OCI-M1 (cell line): ENCODE measurements at regions not wholly inside any gene's neighbourhood (a gene's known extent, or its start where the extent isn't known, plus 50 kb on each side); places are given as distances from the start of the nearest gene placed in this dataset.

Source experiments
- DNase-seq: peaks from one replicate; lab custom pipeline; 2025; lab: John Stamatoyannopoulos, UW

DNA sequence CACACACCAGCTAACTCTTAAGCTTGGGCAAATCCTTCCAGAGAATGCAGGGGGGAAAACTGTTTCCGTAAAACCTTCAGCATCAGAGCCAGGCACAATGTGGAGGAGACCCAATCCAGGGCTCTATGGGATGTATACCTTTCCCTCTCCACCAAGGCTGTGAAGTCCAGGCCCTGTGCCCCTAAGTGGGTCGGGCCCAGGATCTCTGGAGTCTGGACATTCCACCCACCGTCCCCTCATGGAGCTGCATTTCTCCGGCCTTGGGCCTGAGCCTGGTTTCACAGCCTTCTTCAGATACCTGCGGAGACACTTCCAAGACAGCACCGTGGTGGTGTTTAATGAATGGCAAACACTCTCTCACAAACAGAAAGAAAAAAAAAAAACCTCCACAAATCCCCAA is 186.2 kb downstream of the URI1 start:
- no peak for DNase-seq

DNA sequence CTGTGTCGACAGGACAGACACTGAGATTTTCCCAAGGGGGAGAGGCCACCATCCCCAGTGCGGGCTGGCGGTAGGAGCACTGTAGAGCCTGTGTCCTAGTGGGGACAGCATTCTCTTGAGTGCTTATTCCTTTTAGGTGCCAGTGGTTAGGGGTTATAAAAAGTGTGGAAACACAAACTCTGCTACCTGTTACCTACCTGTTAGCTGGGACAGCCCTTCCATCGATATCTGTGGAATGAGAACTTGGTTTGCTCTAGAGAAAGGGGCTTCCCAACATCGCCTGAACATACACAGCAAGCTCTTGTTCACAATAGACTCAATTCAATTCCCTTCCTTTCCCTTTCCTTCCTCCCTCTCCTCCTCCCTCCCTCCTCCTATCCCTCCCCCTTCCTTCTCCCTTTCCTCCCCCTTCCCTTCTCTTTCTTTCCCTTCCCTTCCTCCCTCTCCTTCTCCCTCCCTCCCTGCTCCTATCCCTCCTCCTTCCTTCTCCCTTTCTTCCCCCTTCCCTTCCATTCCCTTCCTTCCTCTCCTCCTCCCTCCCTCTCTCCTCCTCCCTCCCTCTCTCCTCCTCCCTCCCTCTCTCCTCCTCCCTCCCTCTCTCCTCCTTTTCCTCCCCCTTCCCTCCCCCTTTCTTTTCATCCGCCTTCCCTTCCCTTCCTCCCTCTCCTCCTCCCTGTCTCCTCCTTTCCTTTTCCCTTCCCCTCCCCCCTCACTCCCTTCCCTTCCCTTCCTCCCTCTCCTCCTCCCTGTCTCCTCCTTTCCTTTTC is 188.5 kb downstream of the URI1 start:
- DNase-seq: no peak

DNA sequence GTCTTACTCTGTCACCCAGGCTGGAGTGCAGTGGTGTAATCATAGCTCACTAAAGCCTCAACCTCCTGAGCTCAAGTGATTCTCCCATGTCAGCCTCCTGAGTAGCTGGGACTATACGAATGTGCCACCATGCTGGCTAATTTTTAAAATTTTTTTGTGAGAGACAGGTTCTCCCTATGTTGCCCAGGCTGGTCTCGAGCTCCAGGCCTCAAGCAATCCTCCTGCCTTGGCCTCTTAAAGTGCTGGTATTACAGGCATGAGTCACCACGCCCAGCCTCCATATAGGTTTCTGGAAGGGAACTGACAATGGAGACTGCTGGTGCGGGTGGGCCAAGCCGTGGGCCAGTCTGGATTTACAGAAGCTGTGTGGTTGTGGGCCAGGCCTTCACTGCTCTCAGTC is 189.2 kb downstream of the URI1 start:
- DNase-seq: no peak

DNA sequence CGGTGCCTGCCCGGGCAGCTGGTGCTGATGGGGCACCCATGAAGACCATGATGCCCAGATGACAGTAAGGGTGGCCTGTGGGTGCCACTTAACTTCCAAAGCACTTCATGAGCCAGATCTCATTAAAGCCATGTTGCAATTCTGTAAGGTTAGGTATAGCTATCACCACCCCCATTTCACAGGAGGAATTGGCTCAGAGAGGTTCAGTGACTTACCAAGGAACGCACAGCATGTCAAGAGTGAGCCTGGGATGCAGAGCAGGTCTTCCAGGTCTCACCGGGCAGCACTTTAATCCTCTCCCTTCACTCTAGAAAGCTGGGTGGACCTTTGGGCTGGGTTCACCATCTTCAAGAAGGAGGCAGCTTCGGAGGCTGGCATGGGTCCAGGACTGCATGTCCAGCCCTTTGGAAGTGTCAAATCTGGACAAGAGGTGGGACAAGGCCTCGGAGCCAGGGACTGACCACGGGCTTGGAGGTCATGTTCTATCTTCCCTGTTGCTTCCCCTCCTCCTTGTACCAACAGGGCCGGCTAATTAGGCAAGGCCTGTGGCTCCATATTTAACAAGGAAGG is 189.8 kb downstream of the URI1 start:
- no peak for DNase-seq

DNA sequence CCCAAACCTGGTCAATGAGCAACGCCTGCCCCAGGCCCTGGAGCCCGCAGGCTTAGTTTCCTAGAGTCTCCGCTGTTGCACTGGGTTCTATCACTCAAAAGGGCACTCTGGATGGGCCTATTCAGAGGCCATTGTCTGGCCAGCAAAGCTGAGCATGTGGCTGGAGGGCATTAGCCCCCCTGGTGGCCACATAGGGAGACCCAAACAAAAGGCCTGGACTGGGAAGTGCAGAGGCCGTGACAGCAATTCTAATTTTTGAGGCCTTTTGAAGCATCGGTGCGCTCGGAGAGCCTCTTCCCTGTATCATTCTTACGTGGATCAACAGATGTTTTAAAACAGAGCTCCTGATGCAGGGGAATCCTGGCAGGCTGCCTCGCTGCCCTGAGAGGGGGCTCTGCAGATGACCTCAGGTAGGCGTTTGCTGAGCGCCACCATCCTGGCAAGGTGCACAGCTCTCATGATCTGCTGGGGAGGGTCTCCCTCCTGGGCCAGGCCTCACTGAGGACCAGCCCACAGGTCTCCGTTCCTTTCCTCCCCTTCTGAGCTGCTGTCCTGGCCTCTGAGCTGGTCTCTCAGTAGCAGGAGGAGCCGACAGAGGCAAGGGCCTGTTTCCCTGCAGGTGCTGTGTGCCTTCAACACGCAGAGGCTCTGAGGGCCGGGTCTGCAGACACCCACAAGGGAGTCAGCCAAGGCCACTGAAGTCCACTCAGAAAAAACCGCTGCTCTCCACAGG is 190.5 kb downstream of the URI1 start:
- DNase-seq: no peak

DNA sequence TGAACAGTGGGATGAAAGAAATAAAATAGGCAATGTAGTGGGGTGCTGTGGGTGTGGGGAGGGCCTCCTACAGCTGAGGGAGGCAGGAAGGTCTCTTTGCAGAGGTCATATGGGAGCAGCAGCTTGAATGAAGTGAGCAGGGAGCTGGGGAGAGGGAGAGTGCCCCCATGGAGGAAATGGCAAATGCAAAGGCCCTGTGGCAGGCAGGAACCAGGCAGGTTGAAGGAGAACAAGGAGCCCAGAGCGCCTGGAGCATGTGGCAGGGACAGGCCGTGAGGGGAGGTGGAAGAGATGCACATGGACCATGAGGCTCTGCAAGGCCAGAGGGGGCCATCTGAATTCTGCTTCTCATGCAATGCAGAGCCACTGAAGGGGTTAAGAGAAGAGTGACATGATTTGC is 191.8 kb downstream of the URI1 start:
- no peak for DNase-seq

DNA sequence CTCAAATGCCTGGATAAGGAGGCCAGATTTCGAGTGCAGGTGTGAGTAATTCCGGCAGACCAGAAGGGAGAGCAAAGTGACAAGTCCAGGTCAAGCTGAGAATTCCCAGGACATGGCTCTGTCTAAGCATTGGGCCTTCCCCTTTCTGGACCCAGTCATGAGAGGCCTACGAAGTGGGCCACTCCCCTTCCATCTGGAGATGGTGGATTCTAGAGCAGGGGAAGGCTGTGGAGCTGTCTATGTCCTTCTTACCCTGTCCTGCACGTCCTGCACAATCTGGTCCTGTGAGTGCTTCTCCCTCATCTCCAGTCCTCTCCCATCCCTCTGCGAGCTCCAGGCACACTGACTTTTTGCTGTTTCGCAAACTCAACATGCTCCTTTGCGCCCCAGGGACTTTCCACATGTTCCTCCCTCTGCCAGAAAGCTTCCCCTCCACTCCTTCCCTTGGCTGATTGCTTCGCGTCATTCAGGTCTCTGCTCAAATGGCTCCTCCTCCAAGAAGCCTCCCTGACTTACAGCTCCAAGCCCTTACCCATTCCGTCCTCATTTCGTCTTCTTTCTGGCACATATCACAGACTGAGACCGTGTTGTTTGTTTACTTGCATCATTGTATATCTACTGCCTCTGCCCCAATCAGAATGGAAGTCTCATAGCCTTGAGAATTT is 193.2 kb downstream of the URI1 start:
- no peak for DNase-seq

DNA sequence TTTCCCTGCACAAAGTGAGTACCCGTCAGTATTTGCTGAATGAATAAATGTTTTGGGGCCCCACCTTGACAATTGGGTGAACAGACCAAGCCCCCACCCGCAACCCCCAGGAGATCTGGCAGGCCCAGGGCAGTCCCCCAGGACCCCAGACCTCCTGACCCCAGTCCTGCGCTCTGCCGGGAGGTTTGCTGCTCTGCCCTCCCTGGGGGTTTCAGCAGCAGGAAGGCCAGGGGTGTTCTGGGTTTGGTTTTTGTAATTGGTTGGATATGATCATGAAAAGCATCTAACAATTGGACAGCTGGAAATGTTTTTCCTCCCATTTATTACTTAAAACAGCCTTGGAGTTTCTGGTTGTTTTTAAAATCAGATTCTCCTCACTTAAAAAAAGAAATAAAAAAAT is 193.8 kb downstream of the URI1 start:
- DNase-seq: no peak

DNA sequence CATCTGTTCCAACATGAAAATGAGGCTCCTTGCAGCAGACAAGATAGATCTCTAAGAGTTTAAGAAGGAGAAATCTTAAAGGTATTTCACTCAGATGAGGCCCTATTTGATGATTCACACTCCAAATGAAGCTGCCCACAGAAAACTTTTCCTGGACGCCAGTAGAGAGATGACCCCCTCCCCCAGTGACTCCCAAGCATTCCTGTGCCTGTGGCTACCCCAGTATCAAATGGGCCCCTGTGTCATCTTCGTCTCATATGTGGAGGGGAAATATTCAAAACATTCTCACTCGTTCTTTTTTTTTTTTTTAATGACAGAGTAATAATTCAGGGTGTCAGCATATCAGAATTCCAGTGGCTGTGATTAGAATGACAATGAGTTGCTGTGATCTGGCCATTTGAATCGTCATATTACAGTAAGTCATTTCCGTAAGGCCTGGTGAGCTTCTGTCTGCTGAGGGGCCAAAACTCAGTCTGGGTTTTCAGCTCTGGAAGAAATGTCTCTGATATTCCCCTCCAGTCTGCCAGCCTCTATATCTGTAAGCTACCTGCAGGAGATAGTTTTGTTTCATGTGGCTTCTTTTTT is 194.7 kb downstream of the URI1 start:
- DNase-seq: no peak

DNA sequence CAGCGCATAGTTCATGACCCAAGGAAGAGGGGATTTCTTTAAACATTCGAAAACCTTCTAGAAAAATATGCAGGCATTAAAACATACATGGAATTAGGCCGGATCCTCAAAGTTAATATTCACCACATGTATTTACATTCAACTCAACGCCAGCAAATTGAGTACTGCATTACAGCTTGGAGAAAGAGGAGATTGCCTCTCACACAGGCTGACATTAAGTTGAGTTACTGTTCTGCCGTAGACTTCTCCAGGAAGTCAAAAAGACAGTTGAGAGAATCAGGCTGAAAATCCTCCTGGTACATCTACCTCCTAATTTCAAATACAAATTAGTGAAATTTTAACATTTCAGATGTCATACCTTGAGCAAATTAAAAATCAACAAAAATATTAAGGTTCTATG is 195.7 kb downstream of the URI1 start:
- DNase-seq: no peak

DNA sequence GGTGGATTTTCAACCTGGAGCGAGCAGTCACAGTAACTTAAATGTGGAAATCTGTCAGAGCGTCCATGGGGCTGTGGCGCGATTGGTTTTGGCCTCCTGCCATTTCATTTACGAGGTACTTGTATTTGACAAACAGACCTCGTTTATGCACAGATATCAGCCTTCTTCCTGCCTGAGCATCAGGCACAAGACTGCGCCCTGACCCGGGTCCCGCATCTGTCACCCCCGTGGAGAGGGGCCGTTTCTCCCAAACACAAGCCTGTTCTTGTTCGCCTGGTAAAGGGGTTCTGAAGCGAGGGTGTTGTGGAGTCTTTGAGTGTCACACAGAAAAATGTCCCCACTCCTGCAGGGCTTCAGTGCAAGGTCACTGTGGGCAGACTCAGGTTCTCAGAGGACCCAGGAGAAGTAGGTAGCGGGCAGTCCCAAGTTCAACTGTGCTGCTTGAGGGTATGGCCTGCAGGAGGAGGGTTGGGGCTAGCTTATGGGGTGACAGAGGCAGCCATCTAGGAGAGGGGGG is 202.3 kb downstream of the URI1 start:
- DNase-seq: no peak

DNA sequence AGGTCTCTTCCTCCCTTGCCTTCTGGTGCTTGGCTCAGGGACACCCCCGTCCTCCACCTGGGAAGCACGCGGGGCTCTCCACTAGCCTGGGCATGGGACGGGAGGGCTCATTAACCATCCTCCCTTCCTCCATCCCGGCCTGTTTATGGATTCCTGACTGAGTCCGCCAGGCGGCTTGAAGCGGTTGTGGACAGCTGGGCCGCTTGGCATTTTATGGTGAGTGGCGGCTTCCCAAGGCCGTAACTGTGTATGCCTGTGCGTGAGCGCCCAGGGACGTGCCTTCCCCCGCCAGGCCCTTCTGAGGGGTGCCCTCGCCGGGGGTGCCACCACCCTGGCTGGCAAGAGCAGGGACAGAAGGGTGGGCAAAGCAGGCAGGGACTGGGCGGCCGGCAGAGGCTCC is 202.8 kb downstream of the URI1 start:
- DNase-seq: no peak

DNA sequence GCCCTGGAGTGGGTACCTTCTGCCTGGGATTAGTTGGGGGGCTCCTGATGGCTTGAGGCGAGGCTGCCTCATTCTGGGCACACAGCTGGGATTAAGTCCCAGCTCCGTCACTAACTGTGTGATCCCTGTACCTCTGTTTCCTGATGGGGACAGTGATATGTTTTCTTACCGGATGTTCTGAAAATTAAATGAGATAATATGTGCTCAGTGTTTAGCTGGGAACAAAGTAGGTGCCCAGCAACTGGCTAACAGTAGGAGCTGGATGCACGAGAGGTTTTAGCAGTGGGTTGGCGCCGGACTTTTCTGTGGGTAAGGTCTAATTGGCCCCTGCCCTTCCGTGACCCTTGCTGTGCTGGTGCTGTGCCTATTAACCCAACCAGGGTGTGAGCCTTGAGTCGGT is 203.4 kb downstream of the URI1 start:
- no peak for DNase-seq

DNA sequence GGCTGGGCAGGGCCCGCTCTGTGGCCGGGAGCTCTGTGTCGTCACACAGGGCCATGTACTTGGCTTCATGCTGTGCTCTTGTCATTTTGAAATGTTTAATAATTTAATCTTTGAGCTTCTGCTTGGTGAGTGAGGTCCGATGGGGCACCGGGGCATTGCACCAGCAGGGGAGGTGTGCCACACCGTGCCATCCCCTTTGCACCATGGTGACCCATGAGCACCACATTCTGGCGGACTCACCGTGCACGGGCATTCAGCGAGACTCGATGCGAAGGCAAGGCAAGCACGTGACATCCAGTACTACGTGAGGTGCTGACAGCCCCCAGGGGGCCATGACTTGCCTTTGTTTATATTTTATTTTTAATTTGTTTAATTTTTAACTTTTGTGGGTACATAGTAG is 204.3 kb downstream of the URI1 start:
- no peak for DNase-seq

DNA sequence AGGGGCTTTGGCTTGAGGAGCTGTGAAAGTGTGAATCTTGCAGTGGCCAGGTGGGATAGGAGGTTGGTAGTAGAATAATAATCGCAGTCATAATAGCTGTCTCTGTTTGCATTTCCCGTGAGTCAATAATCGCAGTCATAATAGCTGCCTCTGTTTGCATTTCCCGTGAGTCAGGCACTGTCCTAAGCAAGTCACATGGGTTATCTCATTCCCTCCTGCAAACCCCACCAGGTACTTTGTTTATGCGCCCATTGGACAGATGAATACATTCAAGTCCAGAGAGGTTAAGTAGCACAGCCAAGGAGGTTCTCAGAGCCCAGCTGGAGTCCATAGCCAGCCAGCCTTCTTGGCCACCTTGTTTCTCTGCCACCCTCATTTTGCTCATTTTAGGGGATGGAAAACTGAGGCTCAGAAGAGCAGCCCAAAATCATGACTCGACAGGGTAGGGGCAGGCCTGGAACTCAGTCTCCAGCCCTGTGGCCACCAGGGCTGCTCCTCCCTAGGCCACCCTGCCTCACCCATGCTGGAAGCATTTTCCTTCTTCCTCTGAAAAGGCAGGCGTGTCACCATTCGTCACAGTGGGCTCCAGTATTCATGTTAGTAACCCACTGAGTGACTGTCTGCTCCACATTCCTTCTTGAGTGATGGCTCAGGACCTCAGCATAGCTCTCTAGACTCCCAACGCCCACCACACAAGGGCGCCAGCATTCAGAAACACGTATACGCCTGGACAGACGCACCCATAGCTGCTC is 206.2 kb downstream of the URI1 start:
- DNase-seq: no peak

DNA sequence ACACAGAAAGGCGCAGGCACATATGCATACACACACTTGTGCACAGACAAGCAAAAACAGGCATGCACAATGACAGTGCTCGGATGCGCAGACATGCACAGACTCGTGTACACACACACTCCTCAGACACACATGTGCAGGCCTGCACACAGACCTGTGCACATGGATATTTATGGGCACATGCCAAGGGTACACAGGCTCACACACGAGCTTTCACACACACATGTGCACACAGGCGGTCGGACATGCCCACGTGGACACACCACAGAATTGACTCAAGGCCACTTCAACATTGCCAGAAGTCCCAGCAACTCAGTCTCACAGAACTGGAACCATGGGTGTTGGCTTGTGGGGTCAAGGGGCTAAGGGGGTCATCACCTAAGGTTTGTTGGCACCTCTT is 206.8 kb downstream of the URI1 start:
- DNase-seq: no peak

DNA sequence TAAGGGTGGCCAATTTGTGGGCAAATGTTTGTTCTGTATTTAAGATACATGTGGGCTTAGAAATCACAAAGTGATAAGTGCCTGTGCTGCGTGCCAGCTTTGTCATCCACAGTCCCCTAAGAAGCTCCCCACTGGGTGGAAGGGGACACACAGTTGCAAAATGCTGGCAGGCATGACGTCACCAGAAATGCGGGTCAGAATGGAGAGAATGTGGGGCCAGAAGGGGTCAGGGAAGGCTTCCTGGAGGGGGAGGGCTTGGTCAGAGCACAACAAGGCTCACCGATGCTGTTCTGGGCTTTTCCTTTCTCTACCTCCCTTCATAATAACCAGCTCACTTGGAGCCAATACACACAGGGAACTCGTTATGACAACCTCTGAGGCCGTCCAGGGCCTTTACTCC is 207.3 kb downstream of the URI1 start:
- DNase-seq: no peak

DNA sequence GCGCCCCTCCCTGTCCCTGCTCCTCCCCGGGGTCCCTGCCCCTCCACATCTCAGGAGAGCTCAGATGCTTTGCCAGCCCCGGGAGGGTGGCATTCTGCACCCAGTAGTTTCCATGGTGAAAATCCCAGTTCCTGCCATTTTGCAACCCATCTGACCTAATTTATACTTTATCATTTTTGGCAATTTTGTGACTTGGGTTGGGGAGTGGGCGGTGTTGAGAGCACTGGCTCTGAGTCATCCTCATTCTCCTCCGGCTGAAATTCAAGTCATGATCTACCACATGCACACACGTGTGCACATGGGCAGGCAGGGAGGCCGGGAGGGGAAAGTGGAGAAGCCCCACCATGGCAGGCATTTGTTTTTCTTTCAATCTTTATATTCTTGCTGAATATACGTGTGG is 208.6 kb downstream of the URI1 start:
- DNase-seq: peak; percentile 3

DNA sequence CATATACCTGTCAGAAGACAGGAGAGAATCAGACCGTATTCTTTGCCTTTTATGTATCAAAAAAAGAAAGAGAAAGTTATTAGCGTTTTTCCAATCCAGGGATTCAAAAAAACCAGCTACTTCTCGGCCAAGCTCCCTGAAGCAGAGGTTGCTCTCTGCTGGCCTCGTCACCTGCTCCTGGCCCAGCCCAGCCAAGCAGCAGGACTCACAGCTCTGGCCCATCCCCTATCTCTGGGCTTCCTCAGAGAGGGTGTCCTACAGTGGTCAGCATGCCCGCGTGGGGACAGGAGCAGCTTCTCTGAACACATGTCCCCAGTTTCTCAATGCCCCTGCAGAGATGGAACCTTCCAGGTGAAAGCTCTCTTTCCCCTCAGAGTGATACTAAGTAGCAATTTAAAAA is 209.0 kb downstream of the URI1 start:
- no peak for DNase-seq

DNA sequence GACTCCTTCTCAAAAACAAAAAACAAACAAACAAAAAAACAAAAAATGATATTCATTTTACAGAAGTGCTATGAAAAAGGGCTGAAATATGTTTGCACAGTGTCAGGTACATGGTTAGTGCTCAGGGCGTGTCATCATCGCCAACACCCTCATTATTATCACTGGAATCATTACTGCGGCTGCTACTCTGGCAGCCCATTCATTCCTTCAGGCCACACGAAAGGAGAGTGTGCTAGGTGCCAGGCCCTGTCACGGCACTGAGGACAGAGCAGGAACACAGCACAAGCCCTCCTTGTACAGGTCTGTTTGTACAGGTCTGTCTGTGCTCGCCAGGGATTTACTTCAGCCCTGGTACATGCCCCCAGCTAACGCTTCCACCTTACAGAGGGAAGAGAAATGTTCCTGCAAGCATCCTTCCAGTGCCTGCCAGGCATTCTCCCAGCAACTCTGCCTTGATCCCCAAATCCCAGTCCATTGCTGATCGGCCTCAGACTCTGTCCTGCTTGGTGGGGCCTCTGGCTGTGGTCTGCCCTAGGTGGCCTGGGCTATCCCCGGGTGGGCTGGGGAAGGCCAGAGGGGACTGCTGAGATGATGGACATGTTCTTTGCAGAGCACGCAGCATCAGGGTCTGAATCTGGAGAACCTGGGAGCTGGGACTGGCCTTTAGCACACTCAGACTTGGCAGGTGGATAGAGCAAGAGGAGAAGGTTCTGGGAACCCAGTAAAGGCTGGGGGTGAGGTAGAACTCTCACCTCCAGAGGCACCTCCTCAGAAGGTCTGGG is 210.7 kb downstream of the URI1 start:
- no peak for DNase-seq
